GM10266 (cell line): ENCODE measurements at regions not wholly inside any gene's neighbourhood (a gene's known extent, or its start where the extent isn't known, plus 50 kb on each side); places are given as distances from the start of the nearest gene placed in this dataset.
"Not testable (repeated sequence)": the region's sequence is repeated elsewhere in the genome, so short reads cannot be mapped to it uniquely, and the experiment has no call there.

ENCODE experiments used
- DNase-seq: peaks from one replicate; pipeline ENCODE4 v3.0.0; 2012; ENCODE audit errors: extremely low spot score

DNA sequence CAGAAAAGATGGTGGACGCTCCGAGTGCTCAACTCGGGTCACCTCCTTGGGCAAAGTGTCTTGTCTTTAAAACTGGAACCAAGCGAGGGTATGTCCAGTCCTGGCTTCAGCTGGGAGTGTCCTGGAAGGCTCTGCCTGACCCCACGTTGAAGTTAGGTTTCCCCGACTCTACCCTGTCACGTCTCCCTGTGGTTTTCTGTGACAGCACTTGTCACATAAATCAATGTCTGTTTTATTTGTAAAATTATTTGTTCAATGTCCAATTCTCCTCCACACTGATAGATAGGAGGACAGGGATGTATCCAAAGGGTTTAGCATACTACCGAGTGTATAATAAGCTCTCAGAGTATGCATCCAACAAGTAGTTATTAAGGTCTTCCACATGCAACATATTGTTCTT lies 197.7 kb upstream of the IRF2BP2 start:
- not testable (repeated sequence) for DNase-seq

- not testable (repeated sequence) for DNase-seq
Measured at GRCh38 chr1:234802586-234802985, 192.6 kb upstream of the IRF2BP2 start.

DNA sequence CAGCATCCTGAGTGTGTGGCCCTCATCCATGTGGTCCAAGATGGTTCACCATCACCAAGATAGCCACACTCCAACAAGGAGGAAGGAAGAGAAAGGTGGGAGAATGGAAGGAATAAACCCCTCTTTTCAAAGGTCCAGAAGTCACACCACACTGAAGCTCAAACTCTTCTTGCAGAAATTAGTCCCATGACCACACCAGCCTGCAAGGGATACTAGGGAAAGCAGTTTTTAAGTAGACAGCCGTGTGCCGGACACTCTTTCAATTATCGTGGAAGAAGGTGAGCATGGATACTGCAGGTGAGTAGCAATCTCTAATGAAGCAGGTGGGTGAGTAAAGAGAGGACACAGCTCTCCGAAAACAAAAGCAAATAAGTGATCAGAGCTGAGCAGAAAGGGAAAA lies 191.7 kb upstream of the IRF2BP2 start:
- DNase-seq: not testable (repeated sequence)

- DNase-seq: not testable (repeated sequence)
Measured at GRCh38 chr1:234801147-234801546, 191.2 kb upstream of the IRF2BP2 start.

DNA sequence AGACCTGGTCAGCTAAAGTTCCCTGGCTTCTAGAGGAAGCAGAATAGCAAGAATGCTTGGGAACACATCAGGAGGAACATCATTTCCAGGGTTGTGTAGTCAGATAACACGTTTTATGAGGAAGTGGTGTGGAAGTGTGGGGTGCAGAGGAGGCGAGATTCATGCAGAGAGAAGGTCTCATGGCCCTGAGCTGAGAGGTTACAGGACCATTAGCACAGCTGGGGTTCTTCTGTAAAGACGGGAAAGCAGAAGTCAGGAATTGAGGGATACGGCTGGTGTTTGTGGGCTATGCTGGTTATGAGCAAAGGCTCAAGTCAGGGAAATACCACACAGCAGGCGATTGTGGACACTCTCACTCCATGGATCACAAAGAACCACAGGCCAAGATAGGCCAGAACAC lies 190.6 kb upstream of the IRF2BP2 start:
- not testable (repeated sequence) for DNase-seq

- DNase-seq: not testable (repeated sequence)
Measured at GRCh38 chr1:234799021-234799689, 189.2 kb upstream of the IRF2BP2 start.

- DNase-seq: not testable (repeated sequence)
Measured at GRCh38 chr1:234797216-234797615, 187.2 kb upstream of the IRF2BP2 start.

- DNase-seq: not testable (repeated sequence)
Measured at GRCh38 chr1:234796438-234796792, 186.4 kb upstream of the IRF2BP2 start.

DNA sequence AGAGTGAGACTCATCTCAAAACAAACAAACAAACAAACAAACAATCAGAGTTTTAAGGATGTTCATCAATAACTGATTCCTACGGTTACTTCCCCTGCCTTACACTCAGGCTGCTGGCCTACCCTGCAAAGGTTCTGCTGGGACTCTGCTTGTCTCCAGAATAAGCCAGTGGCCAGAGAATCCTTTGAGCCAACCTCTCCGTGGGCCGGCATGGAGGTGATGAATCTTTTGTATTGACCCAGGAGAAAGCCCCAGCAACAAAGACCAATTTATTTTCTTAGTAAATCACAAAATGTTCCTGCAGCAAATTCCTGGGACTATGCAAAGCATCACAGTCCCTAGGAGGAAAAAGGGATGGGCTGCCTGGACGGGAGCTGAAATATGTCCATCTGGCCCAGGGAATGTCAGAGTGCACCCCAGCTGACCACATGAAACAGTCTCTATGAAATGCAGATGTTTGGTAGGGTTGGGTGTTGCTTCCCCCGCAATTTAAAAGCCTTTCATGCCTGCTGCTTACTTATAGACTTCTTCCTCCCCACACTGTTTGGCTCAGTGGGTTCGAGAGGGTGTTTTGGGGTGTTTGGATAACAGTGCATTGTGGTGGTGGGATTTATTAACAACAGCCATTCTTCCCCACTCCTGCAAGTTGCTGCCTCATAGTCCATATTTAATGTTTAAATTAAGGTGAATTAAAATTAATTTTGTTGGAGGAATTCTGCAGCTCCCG lies 185.9 kb upstream of the IRF2BP2 start:
- DNase-seq: not testable (repeated sequence)

DNA sequence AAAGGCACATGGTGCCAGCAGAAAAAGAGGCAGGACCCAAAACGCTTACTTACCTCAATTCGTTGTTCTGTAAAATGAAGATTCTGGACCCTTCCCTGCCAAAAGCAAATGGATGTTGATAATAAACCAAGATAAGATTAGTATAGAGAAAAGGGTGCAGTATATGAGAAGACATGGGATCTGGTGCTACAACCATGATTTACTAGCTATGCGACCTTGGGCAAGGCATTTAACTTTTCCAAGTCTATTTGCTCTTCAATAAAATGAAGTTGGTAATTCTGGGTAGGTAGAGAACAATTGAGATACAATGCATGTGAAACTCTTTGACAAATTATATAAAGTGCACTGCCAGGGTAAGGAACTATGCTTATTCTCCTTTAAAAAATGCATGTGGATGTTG lies 185.0 kb upstream of the IRF2BP2 start:
- DNase-seq: not testable (repeated sequence)

GRCh38 chr1:234794452-234794851 lies 184.5 kb upstream of the IRF2BP2 start:
- not testable (repeated sequence) for DNase-seq

GRCh38 chr1:234793924-234794323 lies 183.9 kb upstream of the IRF2BP2 start:
- not testable (repeated sequence) for DNase-seq

DNA sequence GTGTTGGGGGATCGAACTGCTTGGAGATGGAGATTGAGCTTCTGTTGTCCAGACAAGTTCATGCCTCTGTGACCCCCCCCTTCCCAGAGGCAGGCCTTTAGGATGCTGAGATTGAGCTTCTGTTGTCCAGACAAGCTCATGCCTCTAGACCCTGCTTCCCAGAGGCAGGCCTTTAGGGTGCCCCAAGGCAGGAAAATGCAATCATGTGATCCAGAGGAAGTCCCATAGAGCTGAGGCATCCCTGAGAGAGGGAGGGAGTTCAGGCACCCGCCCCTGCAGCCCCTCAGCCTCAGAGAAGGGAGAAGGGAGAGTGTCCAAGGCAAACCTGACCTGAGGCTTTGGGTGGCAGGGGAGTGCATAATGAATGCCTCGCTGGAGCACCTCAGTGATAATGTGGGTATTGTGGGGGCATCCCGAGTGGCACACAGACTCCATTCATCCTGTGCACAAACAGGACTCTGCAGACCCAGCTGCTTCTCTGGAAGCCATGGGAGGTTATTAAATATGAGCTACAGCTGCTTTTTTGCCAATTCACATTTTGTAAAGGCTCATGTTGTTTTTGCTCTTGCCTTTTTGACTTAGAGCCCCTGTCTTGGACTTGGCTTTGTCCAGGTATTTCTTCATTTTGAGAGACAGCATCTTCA lies 182.4 kb upstream of the IRF2BP2 start:
- not testable (repeated sequence) for DNase-seq

GRCh38 chr1:234791615-234792014 lies 181.6 kb upstream of the IRF2BP2 start:
- not testable (repeated sequence) for DNase-seq

- DNase-seq: not testable (repeated sequence)
Measured at GRCh38 chr1:234790333-234790732, 180.4 kb upstream of the IRF2BP2 start.

GRCh38 chr1:234787011-234787584 lies 177.1 kb upstream of the IRF2BP2 start:
- not testable (repeated sequence) for DNase-seq

DNA sequence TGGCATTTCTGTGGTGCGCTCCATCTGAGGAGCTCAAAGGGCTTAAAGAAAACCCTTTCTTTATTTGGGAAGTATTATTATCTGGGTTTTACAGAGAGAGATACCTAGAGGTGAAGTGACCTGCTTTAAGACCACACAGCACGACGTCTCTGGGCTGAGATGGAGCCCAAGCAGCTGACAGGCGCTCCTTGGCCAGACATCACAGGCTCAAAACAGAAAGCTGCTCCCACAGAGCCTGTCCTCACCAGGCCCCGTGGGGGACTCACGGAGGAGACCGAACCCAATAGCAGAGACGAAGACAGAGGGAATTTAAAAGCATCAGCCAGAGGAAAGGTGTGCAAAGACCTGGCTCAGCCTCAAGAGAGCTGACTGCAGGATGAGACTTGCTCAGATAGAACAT lies 175.9 kb upstream of the IRF2BP2 start:
- DNase-seq: not testable (repeated sequence)

DNA sequence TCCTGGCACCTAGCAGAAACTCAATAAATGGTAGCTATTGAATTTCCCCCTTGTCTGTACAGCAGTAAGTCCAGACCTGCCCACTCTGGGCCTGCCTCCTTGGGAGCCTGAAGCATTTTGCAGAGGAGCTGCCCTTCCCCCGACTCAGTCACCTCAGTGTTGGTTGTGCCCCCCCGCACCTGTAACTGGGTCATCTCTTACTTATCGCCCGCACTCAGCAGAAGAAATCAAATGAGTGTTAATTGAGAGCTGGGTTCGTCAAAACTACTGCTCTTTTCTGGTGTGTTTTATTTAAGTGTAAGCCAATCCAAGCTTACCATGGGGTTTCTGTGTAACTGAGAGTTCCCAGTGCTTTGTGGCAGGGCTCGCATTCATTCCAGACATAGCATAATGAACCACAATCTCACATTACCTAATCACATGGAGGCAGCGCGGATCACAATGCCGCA lies 175.5 kb upstream of the IRF2BP2 start:
- not testable (repeated sequence) for DNase-seq

- DNase-seq: not testable (repeated sequence)
Measured at GRCh38 chr1:234784108-234784507, 174.1 kb upstream of the IRF2BP2 start.
